Ovary (tissue), 3 donors: ENCODE measurements at regions not wholly inside any gene's neighbourhood (a gene's known extent, or its start where the extent isn't known, plus 50 kb on each side); places are given as distances from the start of the nearest gene placed in this dataset.

ENCODE experiments used
- POLR2A ChIP-seq: fragments of 450-650 bp; IDR thresholded peaks from one replicate; pipeline ENCODE4 v1.6.1; 2017; ENCODE audit warnings: antibody characterized with exemption, mild to moderate bottlenecking, moderate library complexity
- TF ChIP-seq, protein P1 (sequence below), 3 donors: fragments of 450-650 bp in 2 of 3; fragments of 200-600 bp in 1 of 3; IDR thresholded peaks; one replicate each; pipeline versions ENCODE4 v1.5.1 to v1.8.0; 2016 to 2022; ENCODE audit warnings: antibody characterized with exemption in 3 of 3, mild to moderate bottlenecking in 1 of 3
- donor health status: DM: no; HTN: no; CAD: no.

- TF ChIP-seq POLR2A, result no peak
- TF ChIP-seq, protein P1, sequence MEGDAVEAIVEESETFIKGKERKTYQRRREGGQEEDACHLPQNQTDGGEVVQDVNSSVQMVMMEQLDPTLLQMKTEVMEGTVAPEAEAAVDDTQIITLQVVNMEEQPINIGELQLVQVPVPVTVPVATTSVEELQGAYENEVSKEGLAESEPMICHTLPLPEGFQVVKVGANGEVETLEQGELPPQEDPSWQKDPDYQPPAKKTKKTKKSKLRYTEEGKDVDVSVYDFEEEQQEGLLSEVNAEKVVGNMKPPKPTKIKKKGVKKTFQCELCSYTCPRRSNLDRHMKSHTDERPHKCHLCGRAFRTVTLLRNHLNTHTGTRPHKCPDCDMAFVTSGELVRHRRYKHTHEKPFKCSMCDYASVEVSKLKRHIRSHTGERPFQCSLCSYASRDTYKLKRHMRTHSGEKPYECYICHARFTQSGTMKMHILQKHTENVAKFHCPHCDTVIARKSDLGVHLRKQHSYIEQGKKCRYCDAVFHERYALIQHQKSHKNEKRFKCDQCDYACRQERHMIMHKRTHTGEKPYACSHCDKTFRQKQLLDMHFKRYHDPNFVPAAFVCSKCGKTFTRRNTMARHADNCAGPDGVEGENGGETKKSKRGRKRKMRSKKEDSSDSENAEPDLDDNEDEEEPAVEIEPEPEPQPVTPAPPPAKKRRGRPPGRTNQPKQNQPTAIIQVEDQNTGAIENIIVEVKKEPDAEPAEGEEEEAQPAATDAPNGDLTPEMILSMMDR (IDR thresholded peaks at IDR 0.05), result no peak
Measured at GRCh38 chr7:27025270-27025669, 70.5 kb downstream of the HOXA1 start.
